ENCODE measurements at regions not wholly inside any gene's neighbourhood (a gene's known extent, or its start where the extent isn't known, plus 50 kb on each side); places are given as distances from the start of the nearest gene placed in this dataset.

DNA sequence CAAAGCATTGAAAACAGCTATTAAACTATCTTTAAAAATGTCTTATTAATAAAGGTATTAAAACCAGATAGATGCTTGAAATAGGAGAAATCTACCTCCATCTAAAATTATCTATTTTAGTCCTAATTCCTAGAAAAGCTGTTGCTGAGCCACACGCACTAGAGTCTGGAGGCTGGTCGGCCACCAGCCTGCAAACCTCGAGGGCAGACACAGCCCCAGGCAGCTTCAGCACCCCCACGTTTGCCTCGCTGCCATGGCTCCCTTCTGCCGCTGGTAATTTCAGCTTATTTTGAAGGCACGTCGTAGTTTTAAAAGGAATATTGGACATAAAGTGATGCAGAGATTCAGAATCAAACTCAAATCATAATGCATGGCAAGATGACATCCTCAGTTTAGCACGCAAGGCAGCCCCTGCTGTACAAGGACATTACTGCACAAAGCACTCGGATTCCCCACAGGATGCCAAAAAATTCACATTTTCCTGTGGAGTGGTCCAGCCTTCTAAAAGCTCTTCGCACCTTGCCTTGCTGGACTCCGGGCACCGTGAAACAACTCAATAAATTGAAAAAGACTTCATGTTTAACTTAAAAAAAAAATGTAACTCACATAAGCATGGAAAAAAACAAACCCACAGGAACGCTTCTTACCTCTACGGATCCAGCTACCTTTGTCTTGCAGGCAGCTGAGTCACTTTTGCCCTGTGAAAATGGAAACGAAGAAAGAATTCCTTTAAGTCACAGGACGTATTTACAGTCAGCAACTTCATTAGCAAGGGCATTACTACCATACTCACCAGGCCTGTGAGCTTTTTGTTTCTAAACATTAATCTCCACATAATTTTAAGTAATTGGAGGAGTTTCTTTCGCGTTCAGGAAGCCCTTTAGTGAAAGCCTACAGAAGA is 143.4 kb upstream of the RPS6KA2 start:
- intact Hi-C loops (cut with DNase I): no loop called here
- H3K36me3 ChIP-seq: no peaks in the 10 kb centered on the region
- H3K9me3 ChIP-seq: no peaks in the 10 kb centered on the region
- H3K27ac ChIP-seq: no peak overlapping the region
- no peaks in the 10 kb centered on the region for H3K27me3 ChIP-seq
- TF ChIP-seq EP300 (IDR thresholded peaks at IDR 0.05): no peak
- no peak for TF ChIP-seq POLR2A (IDR thresholded peaks at IDR 0.05)
- TF ChIP-seq, protein P1, sequence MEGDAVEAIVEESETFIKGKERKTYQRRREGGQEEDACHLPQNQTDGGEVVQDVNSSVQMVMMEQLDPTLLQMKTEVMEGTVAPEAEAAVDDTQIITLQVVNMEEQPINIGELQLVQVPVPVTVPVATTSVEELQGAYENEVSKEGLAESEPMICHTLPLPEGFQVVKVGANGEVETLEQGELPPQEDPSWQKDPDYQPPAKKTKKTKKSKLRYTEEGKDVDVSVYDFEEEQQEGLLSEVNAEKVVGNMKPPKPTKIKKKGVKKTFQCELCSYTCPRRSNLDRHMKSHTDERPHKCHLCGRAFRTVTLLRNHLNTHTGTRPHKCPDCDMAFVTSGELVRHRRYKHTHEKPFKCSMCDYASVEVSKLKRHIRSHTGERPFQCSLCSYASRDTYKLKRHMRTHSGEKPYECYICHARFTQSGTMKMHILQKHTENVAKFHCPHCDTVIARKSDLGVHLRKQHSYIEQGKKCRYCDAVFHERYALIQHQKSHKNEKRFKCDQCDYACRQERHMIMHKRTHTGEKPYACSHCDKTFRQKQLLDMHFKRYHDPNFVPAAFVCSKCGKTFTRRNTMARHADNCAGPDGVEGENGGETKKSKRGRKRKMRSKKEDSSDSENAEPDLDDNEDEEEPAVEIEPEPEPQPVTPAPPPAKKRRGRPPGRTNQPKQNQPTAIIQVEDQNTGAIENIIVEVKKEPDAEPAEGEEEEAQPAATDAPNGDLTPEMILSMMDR (IDR thresholded peaks at IDR 0.05): no peak
- no peak for TF ChIP-seq POLR2AphosphoS5 (IDR thresholded peaks at IDR 0.05)
- DNase-seq: no peak
- 84 to 87% methylated on average over 19 of the region's 19 CpGs for WGBS, 2 donors
- no peaks in the 10 kb centered on the region for H3K4me1 ChIP-seq
- no peak overlapping the region for H3K4me3 ChIP-seq

DNA sequence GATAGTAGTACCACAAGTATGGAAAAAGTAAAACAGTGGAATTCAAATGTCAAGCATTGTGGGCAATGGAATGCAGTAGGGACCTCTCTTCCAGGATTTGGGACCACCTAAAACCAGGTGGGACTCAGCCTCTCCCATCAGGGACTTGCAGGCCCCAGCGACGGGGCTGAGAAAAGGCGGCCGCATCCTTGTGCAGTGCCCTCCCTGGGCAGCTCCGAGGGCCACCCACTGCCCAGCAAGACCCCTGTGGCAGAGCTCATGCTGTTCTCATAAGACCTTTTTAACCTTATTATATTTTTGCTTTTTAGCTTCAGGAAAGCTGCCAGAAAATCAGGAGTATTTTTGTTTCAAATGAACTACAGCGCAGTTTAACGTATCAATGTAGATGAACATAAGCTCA is 142.6 kb upstream of the RPS6KA2 start:
- intact Hi-C loops (cut with DNase I): no loop called here
- WGBS, 2 donors: 90% methylated on average over 7 of the region's 7 CpGs
- Histone ChIP-seq H3K36me3 (no peaks in the 10 kb centered on the region), H3K27ac (no peak overlapping the region), H3K9me3 (no peaks in the 10 kb centered on the region), H3K27me3 (no peaks in the 10 kb centered on the region), H3K4me3 (no peak overlapping the region), H3K4me1 (no peaks in the 10 kb centered on the region)
- TF ChIP-seq, protein P1 (IDR thresholded peaks at IDR 0.05): no peak
- TF ChIP-seq EP300 (IDR thresholded peaks at IDR 0.05): no peak
- no peak for DNase-seq

DNA sequence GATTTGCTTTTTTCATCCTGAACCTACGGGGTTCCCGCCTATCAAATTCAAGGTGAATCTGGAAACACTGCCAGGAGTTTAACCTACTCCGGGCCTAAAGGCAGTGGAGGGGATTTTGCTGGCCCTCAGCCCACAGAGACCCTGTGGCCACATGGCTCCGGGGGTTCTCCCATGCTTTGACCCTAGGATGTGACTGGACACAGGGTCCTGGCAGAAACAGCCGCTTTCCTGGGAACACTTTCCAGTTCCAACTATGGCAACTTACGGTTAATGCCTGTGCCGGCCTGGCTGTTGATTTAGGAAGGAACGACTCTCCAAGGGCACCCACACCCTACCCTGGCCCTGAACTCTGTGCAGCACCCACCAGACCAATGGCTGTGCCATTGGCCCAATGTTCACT is 141.7 kb upstream of the RPS6KA2 start:
- Histone ChIP-seq H3K27ac (no peak overlapping the region), H3K27me3 (no peaks in the 10 kb centered on the region), H3K9me3 (no peaks in the 10 kb centered on the region), H3K4me1 (no peaks in the 10 kb centered on the region), H3K36me3 (no peaks in the 10 kb centered on the region), H3K4me3 (no peak overlapping the region)
- no peak for TF ChIP-seq EP300 (IDR thresholded peaks at IDR 0.05)
- TF ChIP-seq, protein P1 (IDR thresholded peaks at IDR 0.05): no peak
- no peak for TF ChIP-seq POLR2AphosphoS5 (IDR thresholded peaks at IDR 0.05)
- TF ChIP-seq POLR2A (IDR thresholded peaks at IDR 0.05): no peak
- DNase-seq: no peak
- intact Hi-C loops (cut with DNase I): no loop called here
- whole genome bisulfite sequencing, 2 donors: 71 to 91% methylated on average over 8 of the region's 8 CpGs

DNA sequence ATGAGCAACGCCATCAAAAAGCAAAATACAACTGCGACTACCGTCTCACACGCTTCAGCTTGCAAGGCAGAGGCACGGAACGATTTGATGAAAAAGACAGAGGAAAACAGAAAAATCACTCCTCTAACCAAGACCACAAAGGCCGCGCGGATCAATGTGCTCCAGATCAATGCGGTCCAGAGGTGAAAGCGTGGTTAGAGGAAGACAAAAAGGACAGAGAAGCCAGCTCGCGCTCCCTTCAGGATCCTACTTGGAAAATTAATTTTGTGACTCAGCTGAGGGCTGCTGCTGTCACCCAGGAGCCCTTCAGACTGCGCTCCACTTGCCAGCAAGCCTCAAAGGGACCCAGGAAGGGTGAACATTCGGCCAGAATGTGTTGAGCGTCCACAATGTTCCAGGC is 140.2 kb upstream of the RPS6KA2 start:
- H3K27ac ChIP-seq: no peak overlapping the region
- H3K4me1 ChIP-seq: no peaks in the 10 kb centered on the region
- no peaks in the 10 kb centered on the region for H3K9me3 ChIP-seq
- no peak for DNase-seq
- intact Hi-C loops (cut with DNase I): no loop called here
- no peak overlapping the region for H3K4me3 ChIP-seq
- TF ChIP-seq, protein P1 (IDR thresholded peaks at IDR 0.05): no peak
- TF ChIP-seq POLR2AphosphoS5 (IDR thresholded peaks at IDR 0.05) (no peak), EP300 (IDR thresholded peaks at IDR 0.05) (no peak)
- no peaks in the 10 kb centered on the region for H3K36me3 ChIP-seq
- WGBS, 2 donors: 88 to 89% methylated on average over 16 of the region's 16 CpGs
- no peaks in the 10 kb centered on the region for H3K27me3 ChIP-seq

DNA sequence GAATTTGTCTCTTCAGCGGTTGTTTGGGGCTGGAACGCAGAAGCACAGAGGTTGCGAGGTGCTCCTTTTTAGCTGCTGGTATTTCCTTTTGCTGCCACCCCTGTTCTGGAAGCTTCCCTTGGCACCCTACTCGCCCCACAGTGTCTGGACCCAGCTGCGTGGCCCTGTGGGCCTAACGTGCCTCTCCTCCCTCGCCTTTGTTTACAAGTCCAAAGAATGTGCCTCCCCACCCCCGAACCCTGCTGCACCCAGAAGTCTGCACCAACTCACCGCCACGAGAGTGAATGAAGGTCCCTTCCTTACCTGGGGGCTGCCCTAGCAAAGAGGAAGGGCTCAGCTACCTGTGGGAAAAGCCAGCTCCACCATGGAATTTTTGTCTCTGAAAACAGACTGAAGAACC is 139.7 kb upstream of the RPS6KA2 start:
- Histone ChIP-seq H3K9me3 (no peaks in the 10 kb centered on the region), H3K27ac (no peak overlapping the region), H3K27me3 (no peaks in the 10 kb centered on the region), H3K36me3 (no peaks in the 10 kb centered on the region), H3K4me1 (no peaks in the 10 kb centered on the region), H3K4me3 (no peak overlapping the region)
- 45 to 76% methylated on average over 10 of the region's 10 CpGs for WGBS, 2 donors
- DNase-seq: no peak
- no peak for TF ChIP-seq POLR2A (IDR thresholded peaks at IDR 0.05)
- TF ChIP-seq, protein P1 (IDR thresholded peaks at IDR 0.05): no peak
- TF ChIP-seq POLR2AphosphoS5 (IDR thresholded peaks at IDR 0.05): no peak
- intact Hi-C loops (cut with DNase I): no loop called here
